ENCODE measurements at regions not wholly inside any gene's neighbourhood (a gene's known extent, or its start where the extent isn't known, plus 50 kb on each side); places are given as distances from the start of the nearest gene placed in this dataset.

GRCh38 chr9:106534800-106535199, 328.2 kb upstream of the ZNF462 start:
- Histone ChIP-seq H3K9ac (ENCODE audit: insufficient read length) (no peak overlapping the region), H3K36me3 (ENCODE audit: insufficient read depth, low read length) (no peaks in the 10 kb centered on the region), H3K9me3 (ENCODE audit: low read depth, low read length) (no peaks in the 10 kb centered on the region), H3K4me3 (no peak overlapping the region), H3K27ac (no peak overlapping the region)
- TF ChIP-seq FOXP2 (optimal IDR thresholded peaks at IDR 0.05; ENCODE audit: control extremely low read depth, extremely low read length, insufficient read depth) (no peak), POLR2AphosphoS5 (IDR thresholded peaks at IDR 0.05; ENCODE audit: borderline replicate concordance, low read depth, low read length) (no peak), EZH2 (IDR thresholded peaks at IDR 0.05) (no peak)
- no peak for DNase-seq (ENCODE audit: low read depth, low spot score)

GRCh38 chr9:106535439-106535838, 327.5 kb upstream of the ZNF462 start:
- TF ChIP-seq FOXP2 (optimal IDR thresholded peaks at IDR 0.05; ENCODE audit: control extremely low read depth, extremely low read length, insufficient read depth) (no peak), POLR2AphosphoS5 (IDR thresholded peaks at IDR 0.05; ENCODE audit: borderline replicate concordance, low read depth, low read length) (no peak), EZH2 (IDR thresholded peaks at IDR 0.05) (no peak)
- Histone ChIP-seq H3K9ac (ENCODE audit: insufficient read length) (no peak overlapping the region), H3K9me3 (ENCODE audit: low read depth, low read length) (no peaks in the 10 kb centered on the region), H3K36me3 (ENCODE audit: insufficient read depth, low read length) (no peaks in the 10 kb centered on the region), H3K4me3 (no peak overlapping the region), H3K27ac (no peak overlapping the region)
- DNase-seq (ENCODE audit: low read depth, low spot score): no peak

- DNase-seq (ENCODE audit: low read depth, low spot score): no peak
- Histone ChIP-seq H3K27ac (no peak overlapping the region), H3K9me3 (ENCODE audit: low read depth, low read length) (no peaks in the 10 kb centered on the region), H3K4me3 (no peak overlapping the region), H3K36me3 (ENCODE audit: insufficient read depth, low read length) (no peaks in the 10 kb centered on the region), H3K9ac (ENCODE audit: insufficient read length) (no peak overlapping the region)
- TF ChIP-seq EZH2 (IDR thresholded peaks at IDR 0.05): no peak
- TF ChIP-seq FOXP2 (optimal IDR thresholded peaks at IDR 0.05; ENCODE audit: control extremely low read depth, extremely low read length, insufficient read depth): no peak
- no peak for TF ChIP-seq POLR2AphosphoS5 (IDR thresholded peaks at IDR 0.05; ENCODE audit: borderline replicate concordance, low read depth, low read length)
These were observed 304.8 kb upstream of the ZNF462 start for GRCh38 chr9:106557996-106558667.

GRCh38 chr9:106560540-106560939, 302.4 kb upstream of the ZNF462 start:
- TF ChIP-seq EZH2 (IDR thresholded peaks at IDR 0.05) (no peak), POLR2AphosphoS5 (IDR thresholded peaks at IDR 0.05; ENCODE audit: borderline replicate concordance, low read depth, low read length) (no peak), FOXP2 (optimal IDR thresholded peaks at IDR 0.05; ENCODE audit: control extremely low read depth, extremely low read length, insufficient read depth) (no peak)
- DNase-seq (ENCODE audit: low read depth, low spot score): no peak

GRCh38 chr9:106575823-106576222, 287.1 kb upstream of the ZNF462 start:
- TF ChIP-seq EZH2 (IDR thresholded peaks at IDR 0.05) (no peak), FOXP2 (optimal IDR thresholded peaks at IDR 0.05; ENCODE audit: control extremely low read depth, extremely low read length, insufficient read depth) (no peak), POLR2AphosphoS5 (IDR thresholded peaks at IDR 0.05; ENCODE audit: borderline replicate concordance, low read depth, low read length) (no peak)
- H3K4me3 ChIP-seq: no peak overlapping the region
- H3K36me3 ChIP-seq (ENCODE audit: insufficient read depth, low read length): no peaks in the 10 kb centered on the region
- no peak overlapping the region for H3K27ac ChIP-seq
- DNase-seq (ENCODE audit: low read depth, low spot score): no peak
- no peaks in the 10 kb centered on the region for H3K9me3 ChIP-seq (ENCODE audit: low read depth, low read length)
- no peak overlapping the region for H3K9ac ChIP-seq (ENCODE audit: insufficient read length)

More at GRCh38 chr9:106560540-106560939, 302.4 kb upstream of the ZNF462 start:
- Histone ChIP-seq H3K9ac (ENCODE audit: insufficient read length) (no peak overlapping the region), H3K9me3 (ENCODE audit: low read depth, low read length) (no peaks in the 10 kb centered on the region), H3K27ac (no peak overlapping the region), H3K4me3 (no peak overlapping the region), H3K36me3 (ENCODE audit: insufficient read depth, low read length) (no peaks in the 10 kb centered on the region)

- no peak overlapping the region for H3K27ac ChIP-seq
- TF ChIP-seq FOXP2 (optimal IDR thresholded peaks at IDR 0.05; ENCODE audit: control extremely low read depth, extremely low read length, insufficient read depth) (no peak), POLR2AphosphoS5 (IDR thresholded peaks at IDR 0.05; ENCODE audit: borderline replicate concordance, low read depth, low read length) (no peak), EZH2 (IDR thresholded peaks at IDR 0.05) (no peak)
- DNase-seq (ENCODE audit: low read depth, low spot score): no peak
These were observed 286.7 kb upstream of the ZNF462 start for GRCh38 chr9:106576232-106576760.

GRCh38 chr9:106577121-106577520, 285.8 kb upstream of the ZNF462 start:
- Histone ChIP-seq H3K36me3 (ENCODE audit: insufficient read depth, low read length) (no peaks in the 10 kb centered on the region), H3K9ac (ENCODE audit: insufficient read length) (no peak overlapping the region), H3K4me3 (no peak overlapping the region), H3K27ac (no peak overlapping the region), H3K9me3 (ENCODE audit: low read depth, low read length) (no peaks in the 10 kb centered on the region)
- TF ChIP-seq FOXP2 (optimal IDR thresholded peaks at IDR 0.05; ENCODE audit: control extremely low read depth, extremely low read length, insufficient read depth) (no peak), EZH2 (IDR thresholded peaks at IDR 0.05) (no peak), POLR2AphosphoS5 (IDR thresholded peaks at IDR 0.05; ENCODE audit: borderline replicate concordance, low read depth, low read length) (no peak)
- DNase-seq (ENCODE audit: low read depth, low spot score): no peak

More at GRCh38 chr9:106576232-106576760, 286.7 kb upstream of the ZNF462 start:
- H3K9me3 ChIP-seq (ENCODE audit: low read depth, low read length): no peaks in the 10 kb centered on the region
- no peaks in the 10 kb centered on the region for H3K36me3 ChIP-seq (ENCODE audit: insufficient read depth, low read length)
- H3K4me3 ChIP-seq: no peak overlapping the region
- H3K9ac ChIP-seq (ENCODE audit: insufficient read length): no peak overlapping the region

- no peak for DNase-seq (ENCODE audit: low read depth, low spot score)
- TF ChIP-seq FOXP2 (optimal IDR thresholded peaks at IDR 0.05; ENCODE audit: control extremely low read depth, extremely low read length, insufficient read depth) (no peak), EZH2 (IDR thresholded peaks at IDR 0.05) (no peak), POLR2AphosphoS5 (IDR thresholded peaks at IDR 0.05; ENCODE audit: borderline replicate concordance, low read depth, low read length) (no peak)
- H3K27ac ChIP-seq: no peak overlapping the region
- H3K9ac ChIP-seq (ENCODE audit: insufficient read length): no peak overlapping the region
- H3K36me3 ChIP-seq (ENCODE audit: insufficient read depth, low read length): no peaks in the 10 kb centered on the region
- no peaks in the 10 kb centered on the region for H3K9me3 ChIP-seq (ENCODE audit: low read depth, low read length)
- no peak overlapping the region for H3K4me3 ChIP-seq
These were observed 282.4 kb upstream of the ZNF462 start for GRCh38 chr9:106580546-106580945.

All from SK-N-MC (cell line).